C4-2B (cell line): ENCODE measurements at regions not wholly inside any gene's neighbourhood (a gene's known extent, or its start where the extent isn't known, plus 50 kb on each side); places are given as distances from the start of the nearest gene placed in this dataset.
"Not testable (repeated sequence)": the region's sequence is repeated elsewhere in the genome, so short reads cannot be mapped to it uniquely, and the experiment has no call there.

Experiments used
- H3K27ac ChIP-seq: fragments of 450-650 bp; 2 replicates; pipeline ENCODE4 v1.5.1; 2017
- ZFX ChIP-seq: fragments of 450-650 bp; IDR thresholded peaks from 2 replicates; pipeline ENCODE4 v1.6.1; 2017
- TF ChIP-seq, protein P1 (sequence below): fragments of 450-650 bp; conservative IDR thresholded peaks from 2 replicates; pipeline ENCODE4 v1.5.1; 2017; ENCODE audit warnings: mild to moderate bottlenecking

DNA sequence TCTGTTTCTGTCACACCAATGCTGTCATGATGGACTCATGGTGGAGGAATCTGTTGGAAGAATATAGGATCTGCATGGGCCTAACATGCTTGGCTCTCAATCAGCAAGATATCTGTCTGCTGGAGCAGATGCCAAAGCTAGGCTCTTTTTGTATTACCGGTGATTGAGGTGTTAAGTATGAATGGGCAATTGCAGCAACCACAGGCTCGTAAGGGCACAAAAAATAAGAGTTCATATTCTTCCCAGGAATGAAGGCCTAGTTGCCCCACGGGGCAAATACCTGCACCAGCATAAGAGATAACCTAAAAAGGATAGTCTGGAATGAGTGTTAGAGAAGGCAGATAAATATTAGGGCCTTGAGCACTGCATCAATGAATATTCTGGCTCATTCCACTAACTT lies 679.5 kb upstream of the COX7C start:
- no peak for TF ChIP-seq ZFX
- H3K27ac ChIP-seq: no peak overlapping the region

DNA sequence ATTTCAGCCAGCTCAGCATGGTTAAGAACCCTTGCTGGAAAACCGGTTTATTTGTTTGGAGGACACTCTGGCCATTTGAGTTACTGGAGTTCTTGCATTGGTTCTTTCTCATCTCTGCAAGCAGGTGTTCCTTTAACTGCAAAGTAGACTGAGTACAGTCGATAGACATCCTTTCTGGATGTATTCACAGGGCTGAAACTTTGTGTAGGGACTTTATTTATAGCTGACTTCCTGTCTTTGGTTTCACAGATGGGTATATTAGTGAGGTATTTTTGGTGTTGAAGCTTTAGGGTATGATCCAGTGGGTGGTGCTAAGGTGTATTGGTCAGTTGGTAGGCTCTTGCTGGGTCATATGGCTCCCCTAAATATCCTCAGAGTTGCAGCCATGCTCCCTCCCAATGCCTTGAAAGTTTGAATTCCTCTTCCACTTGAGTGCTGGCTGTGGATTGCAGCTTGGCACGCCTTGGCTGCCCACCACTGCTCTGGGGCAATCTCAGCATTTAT lies 666.0 kb upstream of the COX7C start:
- H3K27ac ChIP-seq: no peak overlapping the region
- TF ChIP-seq, protein P1, sequence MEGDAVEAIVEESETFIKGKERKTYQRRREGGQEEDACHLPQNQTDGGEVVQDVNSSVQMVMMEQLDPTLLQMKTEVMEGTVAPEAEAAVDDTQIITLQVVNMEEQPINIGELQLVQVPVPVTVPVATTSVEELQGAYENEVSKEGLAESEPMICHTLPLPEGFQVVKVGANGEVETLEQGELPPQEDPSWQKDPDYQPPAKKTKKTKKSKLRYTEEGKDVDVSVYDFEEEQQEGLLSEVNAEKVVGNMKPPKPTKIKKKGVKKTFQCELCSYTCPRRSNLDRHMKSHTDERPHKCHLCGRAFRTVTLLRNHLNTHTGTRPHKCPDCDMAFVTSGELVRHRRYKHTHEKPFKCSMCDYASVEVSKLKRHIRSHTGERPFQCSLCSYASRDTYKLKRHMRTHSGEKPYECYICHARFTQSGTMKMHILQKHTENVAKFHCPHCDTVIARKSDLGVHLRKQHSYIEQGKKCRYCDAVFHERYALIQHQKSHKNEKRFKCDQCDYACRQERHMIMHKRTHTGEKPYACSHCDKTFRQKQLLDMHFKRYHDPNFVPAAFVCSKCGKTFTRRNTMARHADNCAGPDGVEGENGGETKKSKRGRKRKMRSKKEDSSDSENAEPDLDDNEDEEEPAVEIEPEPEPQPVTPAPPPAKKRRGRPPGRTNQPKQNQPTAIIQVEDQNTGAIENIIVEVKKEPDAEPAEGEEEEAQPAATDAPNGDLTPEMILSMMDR: no peak
- no peak for TF ChIP-seq ZFX

DNA sequence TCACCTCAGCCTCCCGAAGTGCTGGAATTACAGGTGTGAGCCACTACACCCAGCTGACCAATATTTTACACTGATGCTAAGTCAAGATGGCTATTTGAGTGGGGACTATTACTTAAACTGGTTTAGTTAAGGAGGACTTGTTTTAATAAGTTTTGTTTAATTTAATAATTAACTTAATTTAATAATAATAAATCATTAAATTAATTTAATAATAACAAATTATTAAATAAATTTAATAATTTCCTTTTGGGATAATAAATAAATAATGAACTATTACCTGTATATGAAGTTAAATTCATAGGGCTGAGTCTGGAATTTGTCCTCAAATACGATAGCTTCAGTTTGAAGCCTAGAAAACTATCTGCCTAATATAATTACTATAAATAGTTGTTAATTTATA lies 665.1 kb upstream of the COX7C start:
- TF ChIP-seq, protein P1: no peak
- TF ChIP-seq ZFX: no peak
- H3K27ac ChIP-seq: no peak overlapping the region

DNA sequence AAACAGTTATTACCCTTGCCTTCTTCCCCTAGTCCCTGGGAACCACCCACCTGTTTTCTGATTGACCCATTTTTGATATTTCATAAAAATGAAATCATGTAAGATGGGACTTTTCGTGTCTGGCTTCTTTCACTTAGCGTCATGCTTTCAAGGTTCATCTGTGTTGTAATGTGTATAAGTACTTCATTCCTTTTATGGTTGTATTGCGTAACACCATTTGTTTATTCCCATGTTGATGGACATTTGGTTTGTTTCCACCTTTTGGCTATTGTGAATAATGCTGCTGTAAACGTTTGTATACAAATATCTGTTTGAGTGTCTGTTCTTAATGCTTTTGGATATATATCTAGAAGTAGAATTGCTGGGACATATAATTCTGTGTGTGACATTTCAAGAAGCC lies 650.1 kb upstream of the COX7C start:
- TF ChIP-seq, protein P1: no peak
- no peak for TF ChIP-seq ZFX
- no peak overlapping the region for H3K27ac ChIP-seq

DNA sequence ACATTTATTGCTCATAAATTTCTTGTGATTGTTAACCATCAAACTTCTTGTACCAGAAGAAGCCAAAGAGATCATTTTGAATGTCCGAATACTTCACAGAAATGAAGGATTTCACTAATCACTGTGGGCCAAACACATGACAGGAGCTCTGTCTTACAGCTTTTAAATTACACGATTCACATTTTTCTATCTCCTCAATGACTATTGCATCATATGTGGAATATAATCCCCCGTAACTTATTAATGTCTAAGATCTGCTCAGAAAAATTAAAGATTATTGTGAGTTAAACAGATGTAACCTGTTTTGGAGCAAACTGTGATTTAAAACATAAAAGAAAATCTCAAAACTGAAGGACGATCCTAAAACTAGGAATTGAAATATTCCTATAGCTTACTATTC lies 645.2 kb upstream of the COX7C start:
- TF ChIP-seq ZFX: no peak
- TF ChIP-seq, protein P1: no peak
- H3K27ac ChIP-seq: no peak overlapping the region

DNA sequence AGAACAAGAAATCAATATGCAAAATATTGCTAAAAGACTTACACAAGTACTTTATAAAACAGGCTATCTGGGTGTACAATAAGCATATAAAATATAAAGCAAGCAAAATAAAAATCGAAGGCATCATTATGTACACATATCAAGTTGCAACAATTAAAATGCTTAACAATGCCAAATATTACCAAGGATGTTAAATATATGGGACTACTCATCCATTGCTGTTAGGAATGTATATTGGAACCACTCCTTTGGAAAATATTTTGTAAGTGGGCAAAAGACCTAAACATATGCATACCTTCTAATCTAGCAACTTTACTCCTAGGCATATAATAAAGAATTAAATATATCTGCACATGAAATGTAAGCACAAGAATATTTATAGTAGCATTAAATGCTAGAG lies 632.6 kb upstream of the COX7C start:
- no peak overlapping the region for H3K27ac ChIP-seq
- no peak for TF ChIP-seq ZFX
- TF ChIP-seq, protein P1: no peak

DNA sequence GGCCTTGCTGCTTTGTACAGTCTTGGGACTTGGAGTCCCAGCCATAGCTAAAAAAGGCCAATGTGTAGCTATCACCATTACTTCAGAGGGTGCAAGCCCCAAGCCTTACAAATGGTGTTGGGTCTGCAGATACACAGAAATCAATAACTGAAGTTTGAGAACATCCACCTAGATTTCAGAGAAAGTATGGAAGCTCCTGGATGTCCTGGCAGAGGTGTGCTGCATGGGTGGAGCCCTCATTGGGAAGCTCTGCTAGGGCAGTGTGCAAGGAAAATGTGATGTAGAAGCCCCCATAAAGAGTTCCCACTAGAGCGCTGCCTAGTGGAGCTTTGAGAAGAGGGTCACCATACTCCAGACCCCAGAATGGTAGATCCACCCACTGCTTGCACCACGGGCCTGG lies 626.7 kb upstream of the COX7C start:
- H3K27ac ChIP-seq: no peak overlapping the region

DNA sequence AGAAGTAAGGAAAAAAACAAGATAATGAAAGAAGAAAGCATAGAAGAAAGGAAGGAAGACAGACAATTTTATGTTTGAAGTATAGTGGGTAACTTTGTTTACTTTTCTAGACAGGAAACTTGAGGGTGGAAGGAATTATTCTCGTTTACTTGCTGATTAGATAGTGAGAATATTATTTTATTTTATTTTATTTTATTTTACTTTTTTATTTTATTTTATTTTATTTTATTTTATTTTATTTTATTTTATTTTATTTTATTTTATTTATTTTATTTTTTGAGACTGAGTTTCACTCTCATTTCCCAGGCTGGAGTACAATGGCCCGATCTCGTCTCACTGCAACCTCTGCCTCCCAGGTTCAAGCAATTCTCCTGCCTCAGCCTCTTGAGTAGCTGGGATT lies 623.1 kb upstream of the COX7C start:
- not testable (repeated sequence) for H3K27ac ChIP-seq

More for the DNA sequence above, 626.7 kb upstream of the COX7C start:
- no peak for TF ChIP-seq ZFX
- TF ChIP-seq, protein P1: no peak

DNA sequence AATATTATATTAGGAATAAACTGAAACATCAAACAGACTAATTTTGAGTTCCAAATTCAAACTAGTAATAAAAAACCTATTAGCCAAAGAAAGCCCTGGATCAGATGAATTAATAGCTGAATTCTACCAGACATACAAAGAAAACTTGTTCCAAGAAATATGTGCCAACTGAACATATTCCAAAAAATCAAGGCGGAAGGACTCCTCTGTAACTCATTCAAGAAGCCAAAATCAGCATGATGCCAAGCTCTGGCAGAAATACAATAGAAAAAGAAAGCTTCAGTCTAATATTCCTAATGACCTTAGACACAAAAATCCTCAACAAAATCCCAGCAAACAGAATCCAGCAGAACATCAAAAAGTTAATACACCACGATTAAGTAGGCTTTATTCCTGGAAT lies 619.1 kb upstream of the COX7C start:
- TF ChIP-seq, protein P1: no peak
- TF ChIP-seq ZFX: no peak
- no peak overlapping the region for H3K27ac ChIP-seq
